GM06990 (cell line): ENCODE measurements at regions not wholly inside any gene's neighbourhood (a gene's known extent, or its start where the extent isn't known, plus 50 kb on each side); places are given as distances from the start of the nearest gene placed in this dataset.

Experiments used
- DNase-seq: peaks from one replicate; pipeline ENCODE4 v3.0.0-alpha.2; 2011; ENCODE audit not compliant: insufficient read length; ENCODE audit errors: extremely low read depth
- H3K27me3 ChIP-seq: replicated peaks from 2 replicates; pipeline ENCODE4 v1.6.0; 2011; ENCODE audit warnings: low read length; ENCODE audit not compliant: control insufficient read depth, insufficient read depth
- H3K36me3 ChIP-seq: 2 replicates; pipeline ENCODE4 v1.5.1; 2011; ENCODE audit warnings: low read length; ENCODE audit not compliant: control insufficient read depth, insufficient read depth
- H3K4me3 ChIP-seq: replicated peaks from 2 replicates; pipeline ENCODE4 v1.5.1; 2011; ENCODE audit warnings: low read depth, mild to moderate bottlenecking, control low read depth, low read length
- CTCF ChIP-seq: IDR thresholded peaks from 2 replicates; pipeline ENCODE4 v1.5.1; 2011; ENCODE audit warnings: low read length, control low read depth, mild to moderate bottlenecking, inconsistent platforms; ENCODE audit not compliant: insufficient read depth, poor library complexity, severe bottlenecking

- Histone ChIP-seq H3K36me3 (no peaks in the 10 kb centered on the region), H3K27me3 (no peaks in the 10 kb centered on the region), H3K4me3 (no peak overlapping the region)
- TF ChIP-seq CTCF, result no peak
- DNase-seq, result no peak
Observed at GRCh38 chr13:109870696-109871370, 84.5 kb upstream of the IRS2 start.

DNA sequence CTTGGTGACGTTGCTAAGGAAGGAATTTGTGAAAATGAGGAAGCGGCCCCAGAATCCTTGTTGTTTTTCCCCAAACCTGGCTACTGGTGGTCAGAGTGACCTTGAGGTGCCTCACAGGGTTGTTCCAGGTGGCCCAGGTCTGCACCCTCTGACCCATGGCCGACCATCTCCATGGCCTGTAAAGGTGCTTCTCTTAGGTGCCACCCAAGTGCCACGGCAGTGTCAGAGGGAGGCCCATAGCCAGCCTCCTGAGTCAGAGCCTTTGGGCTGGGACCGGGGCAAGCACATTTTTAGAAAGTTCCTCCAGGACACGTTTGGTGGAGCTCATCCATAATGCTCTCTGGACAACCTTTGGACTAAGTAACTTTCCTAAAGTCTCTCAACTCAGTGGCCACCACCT is 83.9 kb upstream of the IRS2 start:
- DNase-seq, result no peak
- H3K36me3 ChIP-seq, result no peaks in the 10 kb centered on the region
- TF ChIP-seq CTCF, result no peak
- H3K4me3 ChIP-seq, result no peak overlapping the region
- no peaks in the 10 kb centered on the region for H3K27me3 ChIP-seq

DNA sequence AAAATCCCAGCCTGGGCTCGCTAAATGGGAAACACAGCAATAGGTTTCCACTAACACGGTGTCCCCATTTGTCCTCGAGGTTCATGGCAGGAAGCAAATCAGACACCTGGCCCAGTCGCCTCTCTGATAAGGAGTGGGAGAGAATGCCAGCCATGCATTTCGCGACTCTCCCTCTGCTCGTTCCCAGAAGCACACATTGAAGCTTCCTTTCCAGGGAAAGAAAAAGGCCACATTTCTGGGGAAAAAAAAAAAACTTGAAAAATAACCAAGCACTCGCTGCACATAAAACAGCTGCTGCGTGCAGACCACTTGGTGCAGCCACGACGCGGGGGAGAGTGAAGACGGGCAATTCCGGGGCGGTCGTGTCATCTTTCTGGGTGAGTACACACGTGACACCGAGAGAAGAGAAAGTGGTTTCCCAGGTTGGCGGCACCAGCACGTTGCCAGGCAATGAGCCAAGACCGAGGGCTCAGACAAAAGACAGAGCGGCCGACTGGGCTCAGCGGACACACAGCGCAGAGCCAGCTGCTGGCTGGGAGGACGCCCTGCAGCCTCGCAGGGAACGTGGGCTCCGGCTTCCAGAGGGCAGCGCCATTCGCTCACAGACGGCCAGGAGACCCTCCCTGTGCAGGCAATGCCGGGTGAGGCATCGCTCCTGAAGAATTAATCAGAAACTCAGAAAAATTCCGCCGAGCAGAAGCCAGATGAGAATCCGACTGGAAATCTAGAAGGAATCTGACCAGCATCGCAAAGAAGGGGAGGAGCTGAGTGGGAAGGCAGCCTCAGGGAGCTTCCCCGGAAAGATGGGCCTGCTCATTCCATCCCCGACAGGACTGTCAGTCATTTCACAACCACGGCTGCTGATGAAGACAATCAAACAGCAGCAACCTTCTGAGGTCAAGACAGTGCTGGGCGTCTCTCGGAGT is 83.2 kb upstream of the IRS2 start:
- DNase-seq, result peak; percentile 13
- H3K4me3 ChIP-seq, result no peak overlapping the region
- H3K27me3 ChIP-seq, result no peaks in the 10 kb centered on the region
- no peak for TF ChIP-seq CTCF
- no peaks in the 10 kb centered on the region for H3K36me3 ChIP-seq

GRCh38 chr13:109868578-109869311 is 82.4 kb upstream of the IRS2 start:
- H3K27me3 ChIP-seq, result no peaks in the 10 kb centered on the region
- TF ChIP-seq CTCF, result no peak
- no peak overlapping the region for H3K4me3 ChIP-seq
- DNase-seq, result no peak
- H3K36me3 ChIP-seq, result no peaks in the 10 kb centered on the region

- no peaks in the 10 kb centered on the region for H3K36me3 ChIP-seq
- TF ChIP-seq CTCF, result no peak
- no peak overlapping the region for H3K4me3 ChIP-seq
- H3K27me3 ChIP-seq, result no peaks in the 10 kb centered on the region
- DNase-seq, result no peak
Observed at GRCh38 chr13:109867766-109868165, 81.4 kb upstream of the IRS2 start.
